NCI-H345 treated with DMSO at 0.1 percent for 48 hours (cell line): ENCODE measurements at regions not wholly inside any gene's neighbourhood (a gene's known extent, or its start where the extent isn't known, plus 50 kb on each side); places are given as distances from the start of the nearest gene placed in this dataset.

Source experiments
- DNase-seq: peaks from one replicate; lab custom pipeline; 2025; ENCODE audit not compliant: unreplicated experiment; lab: John Stamatoyannopoulos, UW

- no peak for DNase-seq
Measured at GRCh38 chr10:44593952-44594351, 209.1 kb upstream of the CXCL12 start.

- DNase-seq: no peak
Measured at GRCh38 chr10:44607116-44607515, 222.2 kb upstream of the CXCL12 start.

DNA sequence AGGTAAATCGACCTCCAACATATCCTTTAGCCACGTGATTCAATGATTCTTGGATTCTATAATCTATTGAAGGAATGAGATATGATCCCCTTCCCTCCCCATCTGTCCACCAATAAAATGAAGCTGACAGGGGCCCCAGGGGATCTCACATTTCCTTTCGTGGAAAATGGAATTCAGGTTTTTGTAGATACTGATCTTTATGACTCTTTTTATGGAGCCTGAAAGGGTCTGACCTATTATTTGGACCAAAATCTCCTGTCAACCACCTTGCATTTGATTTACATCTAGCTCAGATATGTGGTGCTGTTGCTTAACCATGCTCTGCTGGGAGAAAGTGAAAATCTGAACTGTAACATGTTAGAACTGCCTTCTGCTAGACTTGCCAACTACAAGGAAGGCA, 234.0 kb upstream of the CXCL12 start:
- DNase-seq: no peak

DNA sequence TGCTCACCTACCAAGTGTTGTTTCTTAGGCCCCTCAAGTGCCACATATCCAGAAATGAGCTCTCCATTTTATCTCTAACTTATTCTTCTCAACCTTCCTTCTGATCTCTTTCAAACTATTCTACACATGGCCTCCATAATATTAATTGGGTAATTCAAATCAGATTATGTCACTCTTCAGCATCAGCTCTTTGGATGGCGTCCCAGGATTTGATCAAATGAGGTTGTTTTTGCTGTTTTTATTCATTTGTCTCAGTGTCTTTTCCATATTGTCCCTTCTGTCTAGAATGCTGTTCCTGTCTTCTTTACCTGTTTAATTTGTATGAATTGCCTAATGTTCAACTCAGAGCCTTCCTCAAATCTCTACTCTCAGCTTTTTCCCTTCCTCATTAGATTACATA, 234.6 kb upstream of the CXCL12 start:
- no peak for DNase-seq

- no peak for DNase-seq
Measured at GRCh38 chr10:44619975-44620374, 235.1 kb upstream of the CXCL12 start.

DNA sequence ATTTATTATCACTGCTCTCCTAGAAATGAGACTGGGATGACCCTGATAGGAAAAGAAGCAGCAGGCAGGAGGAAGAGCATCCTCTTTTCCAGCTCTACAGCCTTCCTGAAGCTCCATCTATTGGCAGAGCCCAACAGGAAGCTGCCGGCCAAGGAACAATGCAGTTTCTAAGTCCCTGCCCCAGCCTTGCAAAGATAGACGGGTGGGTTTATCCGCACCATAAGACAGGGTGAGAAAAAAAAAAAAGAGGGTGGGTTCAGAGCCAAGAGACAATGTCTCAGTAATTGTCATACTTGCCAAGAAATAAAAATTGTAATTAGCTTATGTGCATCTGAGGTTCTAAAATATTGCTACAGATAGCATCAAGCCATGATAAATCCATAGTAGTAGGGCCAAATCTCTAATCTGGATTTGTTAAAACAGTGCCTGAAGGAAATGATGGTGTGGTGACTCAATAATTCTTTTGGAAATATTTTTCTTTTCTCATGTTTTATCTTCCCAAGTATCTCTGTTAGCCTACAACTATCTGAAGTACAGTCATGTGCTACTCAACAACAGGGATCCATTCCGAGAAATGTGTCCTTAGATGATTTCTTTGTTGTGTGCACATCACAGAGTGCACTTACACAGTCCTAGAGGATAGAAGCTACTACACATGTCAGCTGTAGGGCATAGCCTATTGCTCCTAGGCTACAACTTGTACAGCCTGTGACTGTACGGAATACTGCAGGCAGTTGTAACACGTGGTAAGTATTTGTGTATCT, 242.9 kb upstream of the CXCL12 start:
- DNase-seq: no peak

DNA sequence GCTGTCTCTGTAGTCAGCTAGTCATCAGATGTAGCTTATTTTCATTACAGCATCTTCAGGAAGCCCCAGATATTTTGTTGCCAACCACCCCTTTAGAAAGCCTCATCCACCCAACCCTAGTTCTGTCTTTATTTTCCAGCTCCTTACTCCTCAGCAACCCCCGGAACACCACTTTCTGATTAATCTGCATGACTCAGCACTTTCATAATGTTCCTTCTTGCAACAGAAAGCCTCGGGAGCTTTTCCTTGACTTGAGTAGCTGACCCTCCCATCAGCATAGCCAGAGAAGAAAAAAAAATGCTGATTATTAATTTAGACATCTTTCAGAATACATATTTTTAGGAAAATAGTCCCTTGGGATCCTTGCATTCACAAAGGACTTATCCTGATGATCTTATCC, 244.0 kb upstream of the CXCL12 start:
- DNase-seq: no peak

DNA sequence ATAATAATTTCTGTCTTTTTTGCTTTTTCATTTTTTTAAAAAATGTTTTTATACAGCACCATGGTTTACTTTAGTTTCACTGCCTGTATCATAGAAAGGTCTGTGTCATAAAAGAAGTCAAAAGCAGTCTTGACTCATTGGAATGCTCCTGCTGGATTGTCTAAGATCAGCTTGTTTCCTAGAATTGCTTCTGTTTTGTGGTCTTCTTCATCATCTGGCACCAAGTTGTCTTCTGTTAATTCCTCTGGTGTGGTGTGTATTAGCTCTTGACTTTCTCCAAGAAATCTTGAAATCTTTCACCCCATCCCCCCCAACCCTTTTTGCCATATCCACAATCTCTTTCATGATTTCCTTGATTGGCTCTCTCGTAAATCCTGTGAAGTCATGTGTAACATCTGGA, 250.3 kb upstream of the CXCL12 start:
- DNase-seq: no peak

DNA sequence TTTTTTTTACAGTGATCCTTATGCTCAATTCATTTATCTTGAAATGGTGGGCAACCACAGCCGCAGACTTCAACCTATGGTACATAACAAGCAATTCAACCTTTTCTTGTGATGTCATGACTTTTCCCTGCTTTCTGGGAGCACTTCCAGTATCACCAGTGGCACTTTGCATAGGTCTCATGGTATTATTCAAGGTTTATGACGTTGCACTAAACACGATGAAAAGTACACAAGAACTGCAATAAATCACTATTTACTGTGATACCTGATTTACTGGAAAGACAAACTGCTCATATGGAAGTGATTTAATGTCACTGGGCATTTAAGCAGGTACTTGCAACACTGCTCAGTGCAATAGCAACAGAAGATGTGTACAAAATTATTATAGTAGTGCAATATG, 251.7 kb upstream of the CXCL12 start:
- no peak for DNase-seq

- DNase-seq: no peak
Measured at GRCh38 chr10:44640429-44640828, 255.5 kb upstream of the CXCL12 start.

DNA sequence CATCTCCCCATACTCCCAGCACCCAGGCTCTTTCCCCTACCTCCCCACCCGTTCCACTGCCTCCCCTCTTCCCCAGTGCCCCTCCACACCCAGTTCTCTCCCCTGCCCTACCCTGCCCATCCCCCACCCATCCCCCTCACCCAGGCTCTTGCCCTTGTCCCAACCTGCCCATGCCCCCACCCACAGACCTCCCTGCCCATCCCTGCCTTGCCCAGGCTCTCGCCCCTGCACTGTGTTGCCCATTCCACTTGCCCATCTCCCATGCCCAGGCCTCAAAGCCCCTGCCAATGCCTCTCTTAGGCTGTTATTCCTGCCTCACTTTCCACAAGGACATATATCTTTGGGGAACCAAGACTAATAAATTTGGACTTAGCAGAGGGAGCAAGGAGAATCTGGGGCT, 262.6 kb upstream of the CXCL12 start:
- no peak for DNase-seq

- DNase-seq: no peak
Measured at GRCh38 chr10:44647877-44648542, 263.1 kb upstream of the CXCL12 start.

DNA sequence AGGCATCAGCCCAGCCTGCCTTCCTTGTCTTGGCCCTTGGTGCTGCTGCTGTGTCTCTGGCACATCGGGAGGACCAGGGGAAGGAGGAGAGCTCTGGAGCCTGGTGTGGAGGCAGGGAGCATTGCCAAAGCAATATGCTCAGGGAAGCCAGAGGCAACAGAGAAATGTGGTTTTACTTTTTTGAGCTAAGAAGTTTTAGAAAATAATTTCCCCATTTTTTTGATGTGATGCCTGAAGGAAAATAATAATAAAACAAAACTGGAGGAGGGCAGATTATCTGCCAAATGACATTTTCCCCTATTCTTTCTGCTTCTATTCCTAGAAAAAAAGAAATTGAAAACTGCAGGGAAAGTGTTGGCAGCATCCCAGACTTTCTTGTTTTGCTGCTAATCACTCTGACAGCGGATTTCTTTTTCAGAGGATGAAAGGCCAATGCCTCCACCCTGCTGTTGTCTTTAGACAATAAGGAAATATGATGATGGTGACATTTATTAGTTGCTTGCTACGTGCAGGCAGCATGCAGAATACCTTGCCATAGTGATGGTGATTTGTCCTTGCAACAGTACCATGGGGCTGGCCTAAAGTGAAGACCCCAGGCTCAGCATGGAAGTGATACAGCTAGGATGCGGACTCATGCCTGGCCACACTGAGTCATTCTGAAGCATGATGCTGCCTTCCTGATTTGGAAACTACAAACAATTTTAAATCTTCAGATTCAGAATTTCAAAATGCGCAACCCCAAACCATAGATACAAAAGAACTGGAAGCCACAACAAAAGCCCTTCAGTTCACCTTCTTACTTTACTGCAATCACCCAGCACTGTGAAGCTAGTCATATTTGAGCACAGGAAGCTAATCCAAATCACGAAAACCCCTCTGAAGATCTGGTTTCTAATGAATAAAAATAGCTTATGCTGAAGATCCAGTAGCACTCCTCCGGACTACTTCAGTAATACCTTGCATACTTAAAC, 260.2 kb upstream of the TMEM72 start:
- no peak for DNase-seq

DNA sequence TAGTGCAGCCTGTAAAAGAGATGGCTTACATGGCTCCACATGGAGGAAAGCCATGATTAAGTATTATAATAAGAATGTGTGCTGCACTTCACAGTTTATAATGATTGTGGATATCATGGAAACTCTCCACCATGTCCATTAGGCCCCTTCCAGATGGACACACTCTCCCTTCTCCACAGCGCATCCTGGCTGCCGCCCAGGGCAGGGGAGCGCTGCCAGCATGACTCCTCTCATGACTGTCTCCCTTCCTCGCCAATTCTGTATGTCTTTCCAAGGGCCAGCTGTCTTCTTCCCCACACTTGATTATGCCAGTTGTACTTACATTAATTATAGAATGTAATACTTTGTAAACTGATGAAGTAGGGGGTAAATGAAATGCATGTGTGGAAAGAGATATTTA, 259.3 kb upstream of the TMEM72 start:
- DNase-seq: no peak

DNA sequence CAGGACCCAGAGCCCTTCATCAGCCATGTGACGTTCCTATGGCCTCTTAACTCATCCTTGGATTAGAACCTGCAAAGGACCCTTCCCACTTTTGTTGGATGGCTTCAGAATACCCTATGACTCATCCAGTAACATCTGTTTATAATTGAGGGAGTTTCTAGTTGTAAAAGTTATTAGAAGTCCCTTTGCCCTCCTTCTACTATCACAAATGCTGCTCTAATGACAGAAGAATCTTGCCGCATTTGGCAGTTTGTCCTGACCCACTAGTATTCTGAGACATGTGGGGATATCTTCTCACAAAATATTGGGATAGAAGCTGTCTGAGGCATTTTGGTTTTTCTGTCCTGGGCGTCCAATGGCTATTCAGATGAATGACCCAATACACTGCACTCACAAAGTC, 251.8 kb upstream of the TMEM72 start:
- DNase-seq: no peak

DNA sequence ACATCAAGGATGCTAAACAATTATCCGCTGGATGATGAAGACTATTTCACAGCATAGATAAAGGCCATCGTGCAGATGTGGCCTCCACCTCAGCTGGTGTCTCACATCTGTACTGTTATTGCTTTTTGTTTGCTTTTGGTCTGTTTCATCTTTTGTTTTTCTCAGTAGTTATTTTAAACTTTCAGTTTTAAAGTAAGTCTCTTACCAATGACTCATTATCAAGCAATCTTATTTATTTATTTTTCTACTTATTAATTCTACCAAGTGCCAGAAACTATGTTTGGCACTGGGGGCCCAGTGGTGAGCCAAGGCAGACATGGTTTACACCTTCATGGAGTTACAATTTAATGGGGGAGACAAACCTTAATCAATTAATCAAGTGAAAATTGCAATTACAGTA, 250.9 kb upstream of the TMEM72 start:
- DNase-seq: no peak

GRCh38 chr10:44662051-44662450, 249.1 kb upstream of the TMEM72 start:
- no peak for DNase-seq

- DNase-seq: no peak
Measured at GRCh38 chr10:44668336-44668735, 242.8 kb upstream of the TMEM72 start.

DNA sequence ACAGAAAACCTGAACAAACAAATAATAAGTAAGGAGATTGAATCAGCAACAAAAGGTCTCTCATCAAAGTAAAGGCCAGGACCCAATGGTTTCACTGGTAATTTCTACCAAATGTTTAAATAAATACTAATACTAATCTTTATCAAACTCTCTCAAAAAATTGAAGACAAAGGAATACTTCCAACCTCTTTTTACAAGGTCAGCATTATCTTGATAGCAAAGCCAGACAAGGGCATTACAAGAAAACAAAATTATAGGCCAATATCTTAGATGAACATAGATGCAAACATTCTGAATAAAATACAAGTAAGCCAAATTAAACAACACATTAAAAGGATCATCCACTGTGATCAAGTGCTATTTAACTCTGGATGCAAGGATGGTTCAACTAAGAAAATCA, 239.8 kb upstream of the TMEM72 start:
- no peak for DNase-seq

DNA sequence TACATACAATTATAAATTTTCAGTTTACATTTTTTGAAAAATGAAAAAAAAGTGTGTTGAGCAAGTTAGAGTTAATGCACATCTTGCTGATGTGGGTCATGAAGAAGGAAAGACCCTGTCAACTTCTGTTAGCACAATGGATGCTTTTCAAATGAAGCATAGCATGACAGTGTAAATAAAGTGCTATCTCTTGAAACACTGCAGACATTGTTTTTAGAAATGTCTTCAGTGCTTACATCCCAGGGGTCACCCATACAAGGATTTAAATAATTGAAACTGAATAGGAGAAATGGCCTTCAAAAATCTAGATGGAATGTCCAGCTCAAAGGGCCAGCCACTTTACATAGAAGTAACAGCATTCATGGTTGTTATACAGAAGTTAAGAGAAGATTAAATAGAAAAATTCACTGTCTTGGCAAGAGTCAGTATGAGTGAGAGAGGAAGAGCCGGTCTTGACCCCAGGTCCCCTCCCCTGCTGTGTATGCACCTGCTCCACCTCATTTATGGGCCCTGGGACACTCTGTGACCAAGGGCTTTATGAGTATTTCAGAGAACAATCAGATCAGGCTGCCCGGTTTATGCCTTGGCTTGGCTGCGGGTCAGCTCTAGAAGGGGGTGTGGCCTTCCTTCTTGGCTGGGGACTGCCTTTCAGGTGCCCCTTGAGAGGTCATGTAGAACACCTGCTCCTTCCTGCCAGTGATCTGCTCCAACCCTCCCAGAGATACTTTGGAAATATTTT, 237.7 kb upstream of the TMEM72 start:
- no peak for DNase-seq
